MM.1S (cell line): ENCODE measurements at regions not wholly inside any gene's neighbourhood (a gene's known extent, or its start where the extent isn't known, plus 50 kb on each side); places are given as distances from the start of the nearest gene placed in this dataset.

ENCODE experiments used
- DNase-seq: peaks from one replicate; pipeline ENCODE4 v3.0.0-alpha.2; 2015
- H2AFZ ChIP-seq: fragments of 300-600 bp; sonication (generic); 2 replicates; pipeline ENCODE4 v1.6.0; 2016; ENCODE audit warnings: antibody characterized with exemption, low read length
- H3F3A ChIP-seq: fragments of 300-600 bp; sonication (generic); 2 replicates; pipeline ENCODE4 v1.6.1; 2016; ENCODE audit warnings: mild to moderate bottlenecking, antibody characterized with exemption, low read length, moderate library complexity, mixed read lengths; ENCODE audit not compliant: insufficient read depth
- H3K27ac ChIP-seq: fragments of 300-600 bp; sonication (generic); 2 replicates; pipeline ENCODE4 v1.5.1; 2016; ENCODE audit warnings: mild to moderate bottlenecking, low read length
- H3K27me3 ChIP-seq: fragments of 300-600 bp; sonication (generic); replicated peaks from 2 replicates; pipeline ENCODE4 v1.6.0; 2016; ENCODE audit warnings: low read length; ENCODE audit not compliant: insufficient read depth
- H3K36me3 ChIP-seq: fragments of 300-600 bp; sonication (generic); replicated peaks from 2 replicates; pipeline ENCODE4 v1.6.1; 2016; ENCODE audit warnings: mild to moderate bottlenecking, low read length, mixed read lengths; ENCODE audit not compliant: insufficient read depth
- H3K4me1 ChIP-seq: fragments of 300-600 bp; sonication (generic); 2 replicates; pipeline ENCODE4 v1.6.1; 2016; ENCODE audit warnings: low read length, mixed read lengths
- H3K4me2 ChIP-seq: fragments of 300-600 bp; sonication (generic); 2 replicates; pipeline ENCODE4 v1.6.0; 2016; ENCODE audit warnings: low read depth, low read length
- H3K4me3 ChIP-seq: fragments of 300-600 bp; sonication (generic); 2 replicates; pipeline ENCODE4 v1.5.1; 2016; ENCODE audit warnings: low read length, mixed read lengths
- H3K79me2 ChIP-seq: fragments of 300-600 bp; sonication (generic); 2 replicates; pipeline ENCODE4 v1.6.1; 2016; ENCODE audit warnings: mixed run types, low read length, mixed read lengths
- H3K9ac ChIP-seq: fragments of 300-600 bp; sonication (generic); 2 replicates; pipeline ENCODE4 v1.6.1; 2016; ENCODE audit warnings: low read length, mixed read lengths
- H3K9me2 ChIP-seq: fragments of 300-600 bp; sonication (generic); replicated peaks from 2 replicates; pipeline ENCODE4 v1.6.1; 2016; ENCODE audit warnings: mild to moderate bottlenecking, low read length, mixed read lengths; ENCODE audit not compliant: insufficient read depth
- H3K9me3 ChIP-seq: fragments of 300-600 bp; sonication (generic); replicated peaks from 2 replicates; pipeline ENCODE4 v1.6.1; 2016; ENCODE audit warnings: mild to moderate bottlenecking, low read length, mixed read lengths; ENCODE audit not compliant: insufficient read depth
- H4K20me1 ChIP-seq: fragments of 300-600 bp; sonication (generic); 2 replicates; pipeline ENCODE4 v1.6.1; 2016; ENCODE audit warnings: mild to moderate bottlenecking, low read length, moderate library complexity, mixed read lengths; ENCODE audit not compliant: insufficient read depth
- CTCF ChIP-seq: fragments of 300-600 bp; sonication (generic); IDR thresholded peaks from 2 replicates; pipeline ENCODE4 v1.5.1; 2016; ENCODE audit warnings: antibody characterized with exemption, low read length, mixed read lengths
- EZH2 ChIP-seq: fragments of 300-600 bp; sonication (generic); optimal IDR thresholded peaks from 2 replicates; pipeline ENCODE3; 2017; ENCODE audit warnings: low read depth, mild to moderate bottlenecking, antibody characterized with exemption, low read length, mixed read lengths
- EZH2phosphoT487 ChIP-seq: fragments of 300-600 bp; sonication (generic); IDR thresholded peaks from 2 replicates; pipeline ENCODE4 v1.6.1; 2018; ENCODE audit warnings: antibody characterized with exemption, low read length

DNA sequence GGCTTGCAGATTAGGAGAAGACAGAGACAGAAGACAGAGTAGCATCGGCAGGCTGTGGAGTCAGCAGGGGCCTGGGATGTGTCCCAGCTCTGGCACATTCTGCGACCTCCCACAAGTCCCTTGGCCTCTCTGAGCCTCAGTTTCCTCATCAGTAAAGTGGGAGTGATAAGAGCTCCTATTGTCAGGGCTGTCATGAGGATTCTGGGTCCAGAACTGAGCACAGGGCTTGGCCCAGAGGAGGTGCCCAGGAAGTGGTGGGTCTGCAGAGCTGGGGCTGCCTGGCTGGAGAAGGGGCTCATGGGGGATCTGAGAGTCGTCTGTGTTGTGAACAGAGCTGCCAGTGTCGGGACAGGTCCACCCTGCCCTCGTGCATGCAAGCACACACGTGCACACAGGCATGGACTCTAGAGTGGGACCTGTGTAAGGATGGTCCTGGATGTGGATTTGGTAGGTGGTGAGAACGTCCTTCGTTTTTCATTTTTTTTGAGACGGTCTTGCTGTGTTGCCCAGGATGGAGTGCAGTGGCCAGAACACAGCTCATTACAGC is 262.9 kb downstream of the PTPRU start:
- H3K79me2 ChIP-seq = no peaks in the 10 kb centered on the region
- H3K9ac ChIP-seq = no peak overlapping the region
- no peaks in the 10 kb centered on the region for H3K9me3 ChIP-seq
- H3K4me3 ChIP-seq = no peak overlapping the region
- no peak overlapping the region for H3K27ac ChIP-seq
- DNase-seq = no peak
- no peaks in the 10 kb centered on the region for H3F3A ChIP-seq
- peaks cover 93% of the 10 kb centered on the region for H3K27me3 ChIP-seq
- no peaks in the 10 kb centered on the region for H3K4me1 ChIP-seq
- H4K20me1 ChIP-seq = no peaks in the 10 kb centered on the region
- H3K36me3 ChIP-seq = no peaks in the 10 kb centered on the region
- H3K4me2 ChIP-seq = no peak overlapping the region
- H3K9me2 ChIP-seq = no peaks in the 10 kb centered on the region
- no peak overlapping the region for H2AFZ ChIP-seq
- TF ChIP-seq CTCF (no peak), EZH2 (no peak), EZH2phosphoT487 (no peak)

- H3K9me2 ChIP-seq = no peaks in the 10 kb centered on the region
- H2AFZ ChIP-seq = no peak overlapping the region
- no peaks in the 10 kb centered on the region for H3F3A ChIP-seq
- no peak overlapping the region for H3K27ac ChIP-seq
- no peaks in the 10 kb centered on the region for H3K9me3 ChIP-seq
- no peak overlapping the region for H3K9ac ChIP-seq
- H3K4me3 ChIP-seq = no peak overlapping the region
- DNase-seq = no peak
- no peak overlapping the region for H3K4me2 ChIP-seq
- peaks cover 93% of the 10 kb centered on the region for H3K27me3 ChIP-seq
- no peaks in the 10 kb centered on the region for H3K79me2 ChIP-seq
- TF ChIP-seq CTCF = no peak
- TF ChIP-seq EZH2 = no peak
- H4K20me1 ChIP-seq = no peaks in the 10 kb centered on the region
- no peaks in the 10 kb centered on the region for H3K4me1 ChIP-seq
- no peaks in the 10 kb centered on the region for H3K36me3 ChIP-seq
Measured at GRCh38 chr1:29498126-29499103, 262.1 kb downstream of the PTPRU start.

- Histone ChIP-seq H3K9me3 (no peaks in the 10 kb centered on the region), H3K4me1 (no peaks in the 10 kb centered on the region), H3K79me2 (no peaks in the 10 kb centered on the region), H2AFZ (no peak overlapping the region), H3K36me3 (no peaks in the 10 kb centered on the region), H3K27me3 (peaks cover 94% of the 10 kb centered on the region), H4K20me1 (no peaks in the 10 kb centered on the region), H3K27ac (no peak overlapping the region), H3K4me3 (no peak overlapping the region), H3K4me2 (no peak overlapping the region), H3K9ac (no peak overlapping the region), H3K9me2 (no peaks in the 10 kb centered on the region), H3F3A (no peaks in the 10 kb centered on the region)
- TF ChIP-seq CTCF = no peak
- no peak for TF ChIP-seq EZH2phosphoT487
- no peak for TF ChIP-seq EZH2
- DNase-seq = no peak
Measured at GRCh38 chr1:29497395-29498125, 261.2 kb downstream of the PTPRU start.
